ENCODE measurements at regions not wholly inside any gene's neighbourhood (a gene's known extent, or its start where the extent isn't known, plus 50 kb on each side); places are given as distances from the start of the nearest gene placed in this dataset.

DNA sequence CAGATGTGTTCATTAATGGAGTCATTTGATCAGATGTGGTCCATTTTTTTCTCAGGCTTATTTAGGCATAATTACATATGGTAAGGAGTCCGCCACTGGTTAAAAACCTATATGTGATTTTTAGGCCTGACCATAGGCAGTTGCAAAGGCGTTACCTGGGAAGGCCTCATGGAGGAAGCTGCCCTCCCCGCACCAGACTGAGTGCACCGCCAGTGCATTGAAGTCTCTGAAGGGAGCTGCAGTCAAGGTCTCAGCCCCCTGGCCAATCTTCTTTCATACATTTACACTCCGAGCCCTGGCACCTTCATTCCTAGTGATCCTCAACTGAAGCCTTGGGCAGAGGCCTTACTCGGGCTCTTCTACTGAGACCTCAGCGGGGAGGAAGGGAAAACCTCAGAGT lies 898.2 kb upstream of the AGA start:
- Histone ChIP-seq H3K36me3 (no peaks in the 10 kb centered on the region), H3K27me3 (no peaks in the 10 kb centered on the region), H3K27ac (replicated peaks in 1 of 4) (no peak overlapping the region), H3K9me3 (no peaks in the 10 kb centered on the region), H3K4me3 (no peak overlapping the region), H3K4me1 (no peaks in the 10 kb centered on the region)
- intact Hi-C loops (cut with DNase I) = no loop called here
- DNase-seq (ENCODE audit: extremely low spot score) = no peak
- WGBS = 96% methylated on average over 7 of the region's 7 CpGs
- TF ChIP-seq CTCF (IDR thresholded peaks at IDR 0.05) (no peak), EP300 (IDR thresholded peaks at IDR 0.05) (no peak), POLR2A (IDR thresholded peaks at IDR 0.05; ENCODE audit: low read depth) (no peak), POLR2AphosphoS5 (IDR thresholded peaks at IDR 0.05) (no peak)

DNA sequence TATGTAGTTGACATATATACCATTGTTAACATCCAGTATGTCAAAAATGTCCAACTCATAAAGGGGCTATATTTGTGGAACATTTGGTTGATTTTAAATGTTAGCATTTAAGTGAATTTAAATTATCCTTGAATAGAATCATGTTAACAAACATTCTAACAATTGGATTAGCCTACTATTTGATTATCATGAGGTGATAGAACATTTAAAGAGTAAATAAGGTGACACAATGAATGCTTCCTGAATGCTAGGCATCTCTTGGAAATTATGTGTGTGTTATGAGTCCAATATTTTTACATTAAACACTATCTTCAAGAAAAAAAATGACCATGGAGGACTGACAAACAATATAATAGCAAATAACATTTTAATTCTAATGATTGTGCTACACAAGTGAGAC lies 901.9 kb upstream of the AGA start:
- TF ChIP-seq POLR2AphosphoS5 (IDR thresholded peaks at IDR 0.05) (no peak), POLR2A (IDR thresholded peaks at IDR 0.05; ENCODE audit: low read depth) (no peak), CTCF (IDR thresholded peaks at IDR 0.05) (no peak), EP300 (IDR thresholded peaks at IDR 0.05) (no peak)

DNA sequence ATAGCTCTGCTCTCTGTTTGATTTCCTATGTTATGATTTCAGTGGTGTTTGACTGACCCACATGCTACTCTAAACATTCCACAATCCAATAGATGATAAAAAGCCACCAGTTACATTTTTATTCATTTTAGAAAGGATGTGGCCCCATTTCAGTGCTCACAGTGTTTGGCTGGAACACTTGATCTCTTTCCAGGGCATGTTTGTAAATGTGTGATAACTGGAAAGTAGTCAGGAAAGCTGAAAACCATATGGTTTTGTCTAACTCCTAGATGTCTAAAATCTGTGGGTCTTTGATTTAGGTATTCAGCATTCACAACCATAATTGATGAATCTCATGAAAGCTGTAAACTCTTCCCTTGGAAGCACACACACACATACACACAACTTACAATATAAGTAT lies 904.9 kb upstream of the AGA start:
- H3K9me3 ChIP-seq = no peaks in the 10 kb centered on the region
- intact Hi-C loops (cut with DNase I) = no loop called here

More for the DNA sequence above, 901.9 kb upstream of the AGA start:
- Histone ChIP-seq H3K27ac (replicated peaks in 1 of 4) (no peak overlapping the region), H3K4me1 (no peaks in the 10 kb centered on the region), H3K27me3 (no peaks in the 10 kb centered on the region), H3K4me3 (no peak overlapping the region), H3K9me3 (no peaks in the 10 kb centered on the region), H3K36me3 (no peaks in the 10 kb centered on the region)
- no peak for DNase-seq (ENCODE audit: extremely low spot score)
- intact Hi-C loops (cut with DNase I) = no loop called here

DNA sequence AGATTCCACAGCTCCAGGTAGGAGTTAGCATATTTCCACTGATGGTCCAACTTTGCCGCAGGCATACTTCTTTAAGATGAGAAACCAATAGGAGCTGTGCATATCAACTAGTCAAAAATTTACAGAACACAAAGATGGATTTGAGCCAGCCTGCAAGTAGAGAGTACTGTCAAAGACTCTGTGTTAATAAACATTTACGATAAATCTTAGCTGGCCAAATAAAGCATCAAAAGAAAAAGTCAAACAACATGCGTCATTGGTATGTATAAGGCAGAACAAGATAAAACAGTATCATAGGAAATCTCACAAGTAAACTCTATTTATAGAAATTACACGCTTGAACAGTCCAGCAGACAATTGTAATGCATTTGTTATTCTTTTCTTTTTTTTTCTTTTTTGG lies 907.4 kb upstream of the AGA start:
- no peak overlapping the region for H3K27ac ChIP-seq (replicated peaks in 1 of 4)
- DNase-seq (ENCODE audit: extremely low spot score) = no peak
- WGBS = 58% methylated on average over 4 of the region's 4 CpGs
- no peaks in the 10 kb centered on the region for H3K36me3 ChIP-seq
- H3K9me3 ChIP-seq = no peaks in the 10 kb centered on the region
- no peaks in the 10 kb centered on the region for H3K4me1 ChIP-seq
- TF ChIP-seq POLR2AphosphoS5 (IDR thresholded peaks at IDR 0.05) = no peak
- TF ChIP-seq EP300 (IDR thresholded peaks at IDR 0.05) = no peak
- TF ChIP-seq CTCF (IDR thresholded peaks at IDR 0.05) = no peak
- TF ChIP-seq POLR2A (IDR thresholded peaks at IDR 0.05; ENCODE audit: low read depth) = no peak
- no peaks in the 10 kb centered on the region for H3K27me3 ChIP-seq
- H3K4me3 ChIP-seq = no peak overlapping the region
- intact Hi-C loops (cut with DNase I) = no loop called here

More for the DNA sequence above, 904.9 kb upstream of the AGA start:
- TF ChIP-seq POLR2AphosphoS5 (IDR thresholded peaks at IDR 0.05) = no peak
- no peak for TF ChIP-seq EP300 (IDR thresholded peaks at IDR 0.05)
- TF ChIP-seq POLR2A (IDR thresholded peaks at IDR 0.05; ENCODE audit: low read depth) = no peak
- TF ChIP-seq CTCF (IDR thresholded peaks at IDR 0.05) = no peak
- Histone ChIP-seq H3K27ac (replicated peaks in 1 of 4) (no peak overlapping the region), H3K36me3 (no peaks in the 10 kb centered on the region), H3K27me3 (no peaks in the 10 kb centered on the region), H3K4me1 (no peaks in the 10 kb centered on the region), H3K4me3 (no peak overlapping the region)
- DNase-seq (ENCODE audit: extremely low spot score) = no peak

- no peaks in the 10 kb centered on the region for H3K27me3 ChIP-seq
- no peaks in the 10 kb centered on the region for H3K36me3 ChIP-seq
- intact Hi-C loops (cut with DNase I) = no loop called here
- no peak overlapping the region for H3K4me3 ChIP-seq
- H3K27ac ChIP-seq (replicated peaks in 1 of 4) = no peak overlapping the region
- no peak for TF ChIP-seq POLR2AphosphoS5 (IDR thresholded peaks at IDR 0.05)
- no peak for TF ChIP-seq EP300 (IDR thresholded peaks at IDR 0.05)
- TF ChIP-seq CTCF (IDR thresholded peaks at IDR 0.05) = no peak
- no peak for TF ChIP-seq POLR2A (IDR thresholded peaks at IDR 0.05; ENCODE audit: low read depth)
- no peak for DNase-seq (ENCODE audit: extremely low spot score)
- no peaks in the 10 kb centered on the region for H3K4me1 ChIP-seq
- H3K9me3 ChIP-seq = no peaks in the 10 kb centered on the region
Measured at GRCh38 chr4:178351185-178351584, 908.9 kb upstream of the AGA start.

All from esophagus muscularis mucosa (tissue), 4 donors.